CD4-positive, alpha-beta memory T cell (primary cell): ENCODE measurements at regions not wholly inside any gene's neighbourhood (a gene's known extent, or its start where the extent isn't known, plus 50 kb on each side); places are given as distances from the start of the nearest gene placed in this dataset.
"Not testable (repeated sequence)": the region's sequence is repeated elsewhere in the genome, so short reads cannot be mapped to it uniquely, and the experiment has no call there.

Experiments used
- CTCF ChIA-PET: fragments of 350-600 bp; sonication (Branson Sonifier 250); formaldehyde crosslinking; loops from one replicate; lab custom pipeline; 2021; ENCODE audit warnings: inconsistent platforms; ENCODE audit not compliant: partially characterized antibody; lab: Charles Lee
- POLR2A ChIA-PET: fragments of 350-600 bp; sonication (Branson Sonifier 250); formaldehyde crosslinking; loops from one replicate; lab custom pipeline; 2021; ENCODE audit not compliant: partially characterized antibody; lab: Charles Lee
- DNase-seq, 5 donors: peaks; one replicate each; pipeline versions ENCODE4 v3.0.0 to v3.0.0-alpha.2; 2020 to 2022; ENCODE audit warnings: mixed read lengths in 1 of 5
- H3K27ac ChIP-seq: one replicate; pipeline ENCODE4 v1.7.0; 2013; ENCODE audit warnings: low read depth, low read length
- H3K27me3 ChIP-seq: 2 replicates; pipeline ENCODE4 v1.7.0; 2013; ENCODE audit warnings: mild to moderate bottlenecking, low read length, moderate library complexity; ENCODE audit not compliant: insufficient read depth
- H3K36me3 ChIP-seq: 2 replicates; pipeline ENCODE4 v1.7.0; 2013; ENCODE audit warnings: mild to moderate bottlenecking, low read length, moderate library complexity; ENCODE audit not compliant: insufficient read depth
- H3K4me1 ChIP-seq: 2 replicates; pipeline ENCODE4 v1.7.0; 2013; ENCODE audit warnings: mild to moderate bottlenecking, low read length, moderate library complexity; ENCODE audit not compliant: insufficient read depth
- H3K4me3 ChIP-seq, 2 donors: one replicate each; pipeline ENCODE4 v1.7.0; 2013; ENCODE audit warnings: low read length in 2 of 2, mild to moderate bottlenecking in 1 of 2
- H3K9me3 ChIP-seq, 2 donors: one replicate each; pipeline ENCODE4 v1.7.0; 2013; ENCODE audit warnings: low read length in 2 of 2, control low read depth in 1 of 2; ENCODE audit not compliant: control insufficient read depth in 1 of 2
- H3K27ac Mint-ChIP-seq, 7 donors: one replicate each; pipeline ENCODE4 v1.8.0; 2020 to 2021; ENCODE audit warnings: mixed read lengths in 7 of 7, mild to moderate bottlenecking in 6 of 7, inconsistent platforms in 3 of 7, moderate library complexity in 3 of 7
- H3K27me3 Mint-ChIP-seq, 2 donors: one replicate each; pipeline ENCODE4 v1.8.0; 2020 to 2021; ENCODE audit warnings: mixed read lengths in 2 of 2
- H3K36me3 Mint-ChIP-seq, 2 donors: one replicate each; pipeline ENCODE4 v1.8.0; 2020 to 2021; ENCODE audit warnings: mixed read lengths in 2 of 2, inconsistent platforms in 1 of 2, mild to moderate bottlenecking in 1 of 2
- H3K4me1 Mint-ChIP-seq, 4 donors: one replicate each; pipeline ENCODE4 v1.8.0; 2020 to 2021; ENCODE audit warnings: mixed read lengths in 4 of 4, mild to moderate bottlenecking in 1 of 4
- H3K4me3 Mint-ChIP-seq, 8 donors: one replicate each; pipeline ENCODE4 v1.8.0; 2020 to 2021; ENCODE audit warnings: mixed read lengths in 8 of 8, mild to moderate bottlenecking in 7 of 8, moderate library complexity in 6 of 8, inconsistent platforms in 3 of 8
- H3K9me3 Mint-ChIP-seq, 8 donors: one replicate each; pipeline ENCODE4 v1.8.0; 2020 to 2021; ENCODE audit warnings: mixed read lengths in 8 of 8, mild to moderate bottlenecking in 5 of 8, inconsistent platforms in 3 of 8, moderate library complexity in 1 of 8
- intact Hi-C: fragments of 100-400 bp; cut with micrococcal nuclease; formaldehyde crosslinking; loops from one replicate; pipeline ENCODE4 v1.15.1; 2023

DNA sequence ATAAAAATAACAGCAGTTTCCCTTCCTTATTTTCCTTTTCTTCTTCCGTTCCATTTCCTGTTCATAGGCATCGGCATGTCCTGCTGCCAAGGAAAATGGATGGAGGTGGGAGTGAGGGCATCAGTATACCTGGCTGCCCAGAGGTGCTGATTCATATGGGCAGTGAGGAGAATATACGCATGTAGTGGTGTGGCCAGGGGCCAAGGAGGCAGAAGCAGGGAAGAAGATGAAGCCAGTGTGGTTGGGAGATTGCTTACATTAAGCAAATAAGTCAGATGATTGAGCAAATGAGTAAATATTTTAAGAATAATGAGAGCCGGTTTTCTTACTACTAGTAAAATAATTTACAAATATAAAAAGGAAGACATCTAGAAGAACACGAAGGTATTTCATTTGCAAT is 344.9 kb upstream of the PAPPA start:
- Histone ChIP-seq H3K9me3 (no peaks in the 10 kb centered on the region), H3K4me3 (no peak overlapping the region), H3K27me3 (no peaks in the 10 kb centered on the region), H3K36me3 (no peaks in the 10 kb centered on the region), H3K27ac (no peak overlapping the region), H3K4me1 (no peaks in the 10 kb centered on the region)
- Mint-ChIP-seq H3K27ac (no peak overlapping the region), H3K27me3 (peaks cover 0 to 2% of the 10 kb centered on the region in 2 donors), H3K4me3 (no peak overlapping the region), H3K4me1 (no peaks in the 10 kb centered on the region), H3K36me3 (no peaks in the 10 kb centered on the region), H3K9me3 (peaks cover 0 to 9% (median 0%) of the 10 kb centered on the region in 8 donors)
- no peak for DNase-seq
- ChIA-PET POLR2A (no interaction called here), CTCF (no interaction called here)
- intact Hi-C loops: no loop called here

DNA sequence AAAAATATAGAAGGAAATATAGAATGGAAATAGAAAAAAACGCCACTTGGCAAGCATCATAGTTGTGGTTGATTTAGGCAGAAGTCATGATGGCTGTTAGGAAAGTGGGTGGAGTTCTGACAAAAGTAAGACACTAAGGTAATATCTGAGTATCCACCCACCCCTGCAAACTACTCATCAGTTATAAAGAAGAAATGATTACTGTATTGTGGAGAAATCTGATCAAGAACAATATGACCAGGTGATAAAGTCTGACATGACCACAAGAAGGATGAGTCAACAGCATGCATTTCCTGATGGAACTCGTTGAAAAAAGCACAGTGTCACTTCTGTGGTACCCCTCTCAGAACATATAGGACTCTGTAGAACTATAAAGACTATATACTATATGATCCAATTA is 343.4 kb upstream of the PAPPA start:
- H3K9me3 Mint-ChIP-seq: peaks cover 0 to 11% (median 1%) of the 10 kb centered on the region in 8 donors
- ChIA-PET CTCF (no interaction called here), POLR2A (no interaction called here)
- no peaks in the 10 kb centered on the region for H3K9me3 ChIP-seq
- no peaks in the 10 kb centered on the region for H3K36me3 ChIP-seq
- no peaks in the 10 kb centered on the region for H3K36me3 Mint-ChIP-seq
- H3K27ac Mint-ChIP-seq: no peak overlapping the region
- H3K27ac ChIP-seq: no peak overlapping the region
- H3K27me3 Mint-ChIP-seq: peaks cover 0 to 2% of the 10 kb centered on the region in 2 donors
- H3K4me3 Mint-ChIP-seq: no peak overlapping the region
- H3K4me3 ChIP-seq: no peak overlapping the region
- intact Hi-C loops: no loop called here
- H3K27me3 ChIP-seq: no peaks in the 10 kb centered on the region
- DNase-seq: no peak
- no peaks in the 10 kb centered on the region for H3K4me1 Mint-ChIP-seq
- no peaks in the 10 kb centered on the region for H3K4me1 ChIP-seq

DNA sequence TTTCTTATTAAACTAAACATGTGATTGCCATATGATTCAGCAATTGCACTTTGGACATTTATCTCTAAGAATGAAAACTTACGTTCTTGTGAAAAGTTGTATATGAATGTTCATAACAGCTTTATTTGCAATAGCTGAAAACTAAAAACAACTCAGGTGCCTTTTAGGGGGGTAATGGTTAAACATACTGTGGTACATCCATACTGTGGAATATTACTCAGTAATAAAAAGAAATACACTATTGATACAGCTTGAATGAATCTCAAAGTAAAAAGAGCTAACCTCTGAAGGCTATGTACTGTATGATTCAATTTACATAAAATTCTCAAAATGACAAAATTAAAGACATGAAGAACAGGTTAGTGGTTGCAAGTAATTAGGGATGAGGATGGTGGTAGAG is 339.5 kb upstream of the PAPPA start:
- Histone ChIP-seq H3K27ac (no peak overlapping the region), H3K4me1 (no peaks in the 10 kb centered on the region), H3K27me3 (no peaks in the 10 kb centered on the region), H3K36me3 (no peaks in the 10 kb centered on the region), H3K4me3 (no peak overlapping the region), H3K9me3 (no peaks in the 10 kb centered on the region)
- Mint-ChIP-seq H3K9me3 (peaks cover 0 to 9% (median 2%) of the 10 kb centered on the region in 8 donors), H3K36me3 (no peaks in the 10 kb centered on the region), H3K27me3 (no peaks in the 10 kb centered on the region), H3K27ac (no peak overlapping the region), H3K4me3 (no peak overlapping the region), H3K4me1 (no peaks in the 10 kb centered on the region)
- POLR2A ChIA-PET: no interaction called here
- intact Hi-C loops: no loop called here
- DNase-seq: no peak
- CTCF ChIA-PET: no interaction called here

DNA sequence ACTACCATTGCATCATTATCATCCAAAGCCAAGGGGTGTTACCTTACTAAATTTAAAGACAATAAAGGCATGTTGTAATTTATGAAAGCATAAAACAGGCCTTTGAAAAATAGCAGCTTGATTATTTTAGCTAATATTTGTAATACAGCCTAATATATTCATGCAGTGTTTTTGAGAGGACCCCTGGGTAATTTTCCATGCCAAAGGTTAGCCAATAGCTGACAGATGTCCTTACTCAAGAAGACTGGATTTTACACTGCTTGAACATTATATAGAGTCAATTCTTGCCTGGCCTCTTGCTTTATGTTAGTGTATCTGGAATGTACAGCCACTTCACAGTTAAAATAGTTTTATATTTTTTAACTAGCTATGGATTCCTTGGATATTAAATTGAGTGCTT is 337.8 kb upstream of the PAPPA start:
- no peak overlapping the region for H3K4me3 ChIP-seq
- no peaks in the 10 kb centered on the region for H3K27me3 ChIP-seq
- ChIA-PET POLR2A (no interaction called here), CTCF (no interaction called here)
- Mint-ChIP-seq H3K9me3 (peaks cover 0 to 9% (median 3%) of the 10 kb centered on the region in 8 donors), H3K36me3 (no peaks in the 10 kb centered on the region), H3K27me3 (peaks cover 0 to 2% of the 10 kb centered on the region in 2 donors), H3K4me3 (no peak overlapping the region), H3K27ac (no peak overlapping the region), H3K4me1 (no peaks in the 10 kb centered on the region)
- H3K9me3 ChIP-seq: no peaks in the 10 kb centered on the region
- H3K27ac ChIP-seq: no peak overlapping the region
- no peaks in the 10 kb centered on the region for H3K4me1 ChIP-seq
- intact Hi-C loops: no loop called here
- no peaks in the 10 kb centered on the region for H3K36me3 ChIP-seq
- no peak for DNase-seq

DNA sequence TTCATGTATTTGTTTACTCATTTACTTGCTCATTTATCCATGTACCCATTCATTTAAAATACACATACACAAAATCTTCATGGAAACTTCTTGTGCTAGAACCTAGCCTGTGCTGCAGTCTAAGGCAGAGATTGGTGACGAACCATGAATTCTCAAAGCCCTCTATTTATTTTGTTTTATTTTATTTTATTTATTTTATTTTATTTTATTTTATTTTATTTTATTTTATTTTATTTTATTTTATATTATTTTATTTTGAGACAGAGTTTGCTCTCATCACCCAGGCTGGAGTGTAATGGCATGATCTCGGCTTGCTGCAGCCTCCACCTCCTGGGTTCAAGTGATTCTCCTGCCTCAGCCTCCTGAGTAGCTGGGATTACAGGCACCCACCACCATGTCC is 334.9 kb upstream of the PAPPA start:
- H3K4me3 ChIP-seq, H3K27ac Mint-ChIP-seq, H3K4me3 Mint-ChIP-seq, H3K4me1 Mint-ChIP-seq, CTCF ChIA-PET, H3K27me3 ChIP-seq, H3K36me3 Mint-ChIP-seq, DNase-seq, H3K27ac ChIP-seq, H3K36me3 ChIP-seq, H3K4me1 ChIP-seq, POLR2A ChIA-PET, H3K9me3 ChIP-seq, H3K27me3 Mint-ChIP-seq, intact Hi-C loops: not testable (repeated sequence)
- peaks cover 2 to 13% (median 5%) of the 10 kb centered on the region in 8 donors for H3K9me3 Mint-ChIP-seq

DNA sequence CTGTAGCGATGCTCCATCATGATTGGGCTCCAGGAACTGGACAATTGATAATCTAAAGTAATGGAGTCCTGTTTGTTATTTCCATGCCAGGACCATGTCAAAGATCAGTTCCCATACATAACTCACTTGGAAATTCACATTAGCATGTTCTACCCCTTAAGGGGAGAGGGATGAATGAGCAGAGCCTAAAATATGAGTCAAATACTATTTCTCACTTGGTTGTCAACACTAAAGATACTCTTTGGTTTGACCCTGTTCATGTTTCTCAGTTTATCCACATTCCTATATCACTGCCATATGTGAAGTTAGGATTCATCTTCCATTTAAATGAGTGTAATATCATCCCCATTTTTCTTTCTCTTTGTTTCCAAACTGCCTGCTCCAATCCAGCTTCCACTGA is 321.6 kb upstream of the PAPPA start:
- Histone ChIP-seq H3K27me3 (no peaks in the 10 kb centered on the region), H3K9me3 (no peaks in the 10 kb centered on the region), H3K27ac (no peak overlapping the region), H3K36me3 (no peaks in the 10 kb centered on the region), H3K4me1 (no peaks in the 10 kb centered on the region), H3K4me3 (no peak overlapping the region)
- Mint-ChIP-seq H3K27me3 (peaks cover 0 to 1% of the 10 kb centered on the region in 2 donors), H3K36me3 (no peaks in the 10 kb centered on the region), H3K4me3 (no peak overlapping the region), H3K9me3 (peaks cover 0 to 6% (median 1%) of the 10 kb centered on the region in 8 donors), H3K27ac (no peak overlapping the region), H3K4me1 (no peaks in the 10 kb centered on the region)
- no peak for DNase-seq
- intact Hi-C loops: no loop called here
- ChIA-PET POLR2A (no interaction called here), CTCF (no interaction called here)

DNA sequence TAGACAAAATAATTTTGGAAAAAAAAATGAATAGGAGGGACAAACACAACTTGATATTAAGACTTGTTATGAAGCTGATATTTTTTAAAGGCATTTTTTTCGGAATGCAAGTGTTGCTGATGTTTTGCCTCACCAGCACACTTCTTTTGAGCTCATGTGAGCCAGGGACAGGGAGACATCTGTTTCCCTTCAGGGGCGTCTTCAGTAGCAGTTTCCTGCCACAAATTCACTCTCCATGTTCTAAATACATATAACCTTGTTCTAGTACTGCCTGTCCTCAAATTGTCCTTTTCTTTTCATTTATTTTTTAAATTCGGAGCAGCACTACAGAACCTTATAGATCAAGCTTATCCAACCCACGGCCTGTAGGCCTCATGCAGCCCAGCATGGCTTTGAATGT is 316.0 kb upstream of the PAPPA start:
- H3K36me3 Mint-ChIP-seq: no peaks in the 10 kb centered on the region
- ChIA-PET POLR2A (no interaction called here), CTCF (no interaction called here)
- no peaks in the 10 kb centered on the region for H3K36me3 ChIP-seq
- no peaks in the 10 kb centered on the region for H3K9me3 ChIP-seq
- H3K27ac Mint-ChIP-seq: no peak overlapping the region
- H3K4me3 Mint-ChIP-seq: no peak overlapping the region
- DNase-seq: no peak
- H3K4me1 Mint-ChIP-seq: no peaks in the 10 kb centered on the region
- intact Hi-C loops: no loop called here
- no peak overlapping the region for H3K27ac ChIP-seq
- no peaks in the 10 kb centered on the region for H3K27me3 ChIP-seq
- no peak overlapping the region for H3K4me3 ChIP-seq
- H3K4me1 ChIP-seq: no peaks in the 10 kb centered on the region
- H3K9me3 Mint-ChIP-seq: peaks cover 0 to 8% (median 0%) of the 10 kb centered on the region in 8 donors
- peaks cover 0 to 1% of the 10 kb centered on the region in 2 donors for H3K27me3 Mint-ChIP-seq

DNA sequence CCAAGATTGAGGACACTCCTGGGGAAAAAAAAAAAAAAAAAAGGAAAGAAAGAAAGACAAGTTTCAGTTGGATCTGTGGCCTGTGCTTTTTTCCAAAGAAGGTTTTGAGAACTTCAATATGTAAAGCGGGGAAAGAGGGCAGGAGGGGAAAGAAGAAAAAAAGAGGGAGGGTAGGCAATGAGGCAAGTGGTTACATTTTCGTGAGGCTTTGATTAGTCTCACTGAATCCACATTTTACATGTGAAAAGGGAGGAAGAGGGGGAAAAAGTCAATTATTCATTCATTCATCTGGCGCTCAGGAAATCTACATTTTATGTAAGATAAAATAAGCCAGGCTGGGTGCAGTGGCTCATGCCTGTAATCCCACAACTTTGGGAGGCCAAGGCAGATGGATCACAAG is 315.2 kb upstream of the PAPPA start:
- Mint-ChIP-seq H3K9me3 (peaks cover 0 to 8% (median 0%) of the 10 kb centered on the region in 8 donors), H3K36me3 (no peaks in the 10 kb centered on the region), H3K27ac (no peak overlapping the region), H3K4me1 (no peaks in the 10 kb centered on the region), H3K4me3 (no peak overlapping the region), H3K27me3 (peaks cover 0 to 1% of the 10 kb centered on the region in 2 donors)
- Histone ChIP-seq H3K27me3 (no peaks in the 10 kb centered on the region), H3K27ac (no peak overlapping the region), H3K9me3 (no peaks in the 10 kb centered on the region), H3K4me3 (no peak overlapping the region), H3K4me1 (no peaks in the 10 kb centered on the region), H3K36me3 (no peaks in the 10 kb centered on the region)
- CTCF ChIA-PET: no interaction called here
- intact Hi-C loops: no loop called here
- POLR2A ChIA-PET: no interaction called here
- no peak for DNase-seq
